HepG2 (cell line): ENCODE measurements at regions not wholly inside any gene's neighbourhood (a gene's known extent, or its start where the extent isn't known, plus 50 kb on each side); places are given as distances from the start of the nearest gene placed in this dataset.

Source experiments
- ARID5B ChIP-seq: IDR thresholded peaks from 2 replicates; pipeline ENCODE4 v1.4.0; 2020; ENCODE audit warnings: mild to moderate bottlenecking, missing genetic modification reagents
- ATRX ChIP-seq: sonication (generic); formaldehyde crosslinking; IDR thresholded peaks from 2 replicates; pipeline ENCODE4 v1.4.0; 2020; ENCODE audit warnings: missing genetic modification reagents, borderline replicate concordance
- CHD2 ChIP-seq: IDR thresholded peaks from 2 replicates; pipeline ENCODE4 v1.6.1; 2011; ENCODE audit warnings: low read depth, low read length, improper control_type of control experiment
- EP300 ChIP-seq, 3 experiments: sonication (generic) in 1 of 3; formaldehyde crosslinking in 1 of 3; IDR thresholded peaks; 2 replicates each; pipeline versions ENCODE4 v1.5.1 to v1.6.1; 2011 to 2020; ENCODE audit warnings: low read depth in 2 of 3, low read length in 2 of 3, borderline replicate concordance in 1 of 3, improper control_type of control experiment in 1 of 3, mild to moderate bottlenecking in 1 of 3, missing genetic modification reagents in 1 of 3, moderate library complexity in 1 of 3
- MXD1 ChIP-seq: sonication (generic); formaldehyde crosslinking; IDR thresholded peaks from 2 replicates; pipeline ENCODE4 v1.4.0; 2020; ENCODE audit warnings: mild to moderate bottlenecking, missing genetic modification reagents
- RXRB ChIP-seq: IDR thresholded peaks from 2 replicates; pipeline ENCODE4 v1.6.1; 2016; ENCODE audit warnings: borderline replicate concordance, missing genetic modification reagents, missing compliant biosample characterization
- SALL1 ChIP-seq: sonication (generic); formaldehyde crosslinking; IDR thresholded peaks from 2 replicates; pipeline ENCODE4 v1.8.0; 2022; ENCODE audit warnings: mild to moderate bottlenecking, missing genetic modification reagents
- SIN3B ChIP-seq: fragments of 150-350 bp; IDR thresholded peaks from 2 replicates; pipeline ENCODE4 v1.6.1; 2014; ENCODE audit warnings: low read length
- SIX4 ChIP-seq: sonication (generic); formaldehyde crosslinking; IDR thresholded peaks from 2 replicates; pipeline ENCODE4 v1.4.0; 2020; ENCODE audit warnings: missing genetic modification reagents
- TRIM22 ChIP-seq: fragments of 450-650 bp; IDR thresholded peaks from 2 replicates; pipeline ENCODE4 v1.6.1; 2017
- ZNF564 ChIP-seq: sonication (generic); formaldehyde crosslinking; IDR thresholded peaks from 2 replicates; pipeline ENCODE4 v1.8.1; 2023; ENCODE audit warnings: mild to moderate bottlenecking, missing genetic modification reagents
- ZNF580 ChIP-seq: IDR thresholded peaks from 2 replicates; pipeline ENCODE4 v1.6.1; 2016; ENCODE audit warnings: low read depth, borderline replicate concordance
- ZNF629 ChIP-seq: sonication (generic); formaldehyde crosslinking; conservative IDR thresholded peaks from 2 replicates; pipeline ENCODE4 v1.5.0; 2020; ENCODE audit warnings: missing genetic modification reagents
- ZNF674 ChIP-seq: sonication (generic); formaldehyde crosslinking; IDR thresholded peaks from 2 replicates; pipeline ENCODE4 v1.5.0; 2020; ENCODE audit warnings: low read depth, mild to moderate bottlenecking, missing genetic modification reagents
- ZNF775 ChIP-seq: sonication (generic); formaldehyde crosslinking; IDR thresholded peaks from 2 replicates; pipeline ENCODE4 v1.4.0; 2020; ENCODE audit warnings: missing genetic modification reagents, mild to moderate bottlenecking, moderate library complexity, borderline replicate concordance
- TF ChIP-seq, protein P1 (sequence below): sonication (generic); formaldehyde crosslinking; IDR thresholded peaks from 2 replicates; pipeline ENCODE4 v1.4.0; 2020; ENCODE audit warnings: mild to moderate bottlenecking, missing genetic modification reagents
- TF ChIP-seq, protein P2 (sequence below): sonication (generic); formaldehyde crosslinking; IDR thresholded peaks from 2 replicates; pipeline ENCODE4 v1.5.0; 2020; ENCODE audit warnings: mild to moderate bottlenecking, missing genetic modification reagents

DNA sequence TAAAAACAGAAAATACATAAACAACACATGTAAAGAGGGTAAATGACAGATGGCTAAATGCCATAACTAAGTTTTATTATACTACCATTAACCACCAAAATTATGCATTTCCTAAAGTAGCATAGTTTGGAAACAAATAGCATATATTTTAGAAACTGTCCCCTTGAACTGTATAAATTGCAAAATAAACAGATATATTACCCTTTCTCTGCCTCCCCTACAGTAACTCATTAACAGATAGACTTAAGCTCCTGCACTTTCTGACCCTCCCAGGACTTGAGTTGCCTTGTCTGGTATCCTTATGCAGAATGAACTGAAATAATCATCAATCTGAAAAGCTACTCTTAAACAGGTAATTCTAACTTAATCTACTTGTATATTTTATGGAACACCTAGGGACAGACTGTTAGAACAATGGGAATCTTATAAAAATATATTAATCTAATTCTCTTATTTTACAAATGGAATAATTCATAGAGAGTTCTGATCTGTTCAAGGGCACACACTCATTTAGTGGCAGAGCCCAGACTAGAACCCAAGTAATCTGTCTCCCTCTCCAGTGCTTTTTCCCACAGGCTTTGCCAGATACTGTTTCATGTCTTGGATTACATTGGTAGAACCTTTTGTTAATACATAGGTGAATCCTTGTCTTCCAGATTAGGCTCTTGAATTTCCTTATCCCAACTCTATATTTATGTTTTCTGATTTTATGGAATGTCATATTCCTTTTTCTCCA lies 50.6 kb upstream of the LOC128125822 start (continued):
- no peak for TF ChIP-seq ZNF775 (CRISPR knock-in tag)
- no peak for TF ChIP-seq ATRX (CRISPR knock-in tag)
- no peak for TF ChIP-seq MXD1
- TF ChIP-seq CHD2: no peak
- no peak for TF ChIP-seq ZNF674
- no peak for TF ChIP-seq ZNF629 (CRISPR knock-in tag)
- peak; percentile 53; the same call in 1 of the 2 replicates for TF ChIP-seq ARID5B (CRISPR knock-in tag)
- TF ChIP-seq TRIM22: no peak
- TF ChIP-seq, protein P1, sequence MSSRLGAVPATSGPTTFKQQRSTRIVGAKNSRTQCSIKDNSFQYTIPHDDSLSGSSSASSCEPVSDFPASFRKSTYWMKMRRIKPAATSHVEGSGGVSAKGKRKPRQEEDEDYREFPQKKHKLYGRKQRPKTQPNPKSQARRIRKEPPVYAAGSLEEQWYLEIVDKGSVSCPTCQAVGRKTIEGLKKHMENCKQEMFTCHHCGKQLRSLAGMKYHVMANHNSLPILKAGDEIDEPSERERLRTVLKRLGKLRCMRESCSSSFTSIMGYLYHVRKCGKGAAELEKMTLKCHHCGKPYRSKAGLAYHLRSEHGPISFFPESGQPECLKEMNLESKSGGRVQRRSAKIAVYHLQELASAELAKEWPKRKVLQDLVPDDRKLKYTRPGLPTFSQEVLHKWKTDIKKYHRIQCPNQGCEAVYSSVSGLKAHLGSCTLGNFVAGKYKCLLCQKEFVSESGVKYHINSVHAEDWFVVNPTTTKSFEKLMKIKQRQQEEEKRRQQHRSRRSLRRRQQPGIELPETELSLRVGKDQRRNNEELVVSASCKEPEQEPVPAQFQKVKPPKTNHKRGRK: no peak
- TF ChIP-seq, protein P2, sequence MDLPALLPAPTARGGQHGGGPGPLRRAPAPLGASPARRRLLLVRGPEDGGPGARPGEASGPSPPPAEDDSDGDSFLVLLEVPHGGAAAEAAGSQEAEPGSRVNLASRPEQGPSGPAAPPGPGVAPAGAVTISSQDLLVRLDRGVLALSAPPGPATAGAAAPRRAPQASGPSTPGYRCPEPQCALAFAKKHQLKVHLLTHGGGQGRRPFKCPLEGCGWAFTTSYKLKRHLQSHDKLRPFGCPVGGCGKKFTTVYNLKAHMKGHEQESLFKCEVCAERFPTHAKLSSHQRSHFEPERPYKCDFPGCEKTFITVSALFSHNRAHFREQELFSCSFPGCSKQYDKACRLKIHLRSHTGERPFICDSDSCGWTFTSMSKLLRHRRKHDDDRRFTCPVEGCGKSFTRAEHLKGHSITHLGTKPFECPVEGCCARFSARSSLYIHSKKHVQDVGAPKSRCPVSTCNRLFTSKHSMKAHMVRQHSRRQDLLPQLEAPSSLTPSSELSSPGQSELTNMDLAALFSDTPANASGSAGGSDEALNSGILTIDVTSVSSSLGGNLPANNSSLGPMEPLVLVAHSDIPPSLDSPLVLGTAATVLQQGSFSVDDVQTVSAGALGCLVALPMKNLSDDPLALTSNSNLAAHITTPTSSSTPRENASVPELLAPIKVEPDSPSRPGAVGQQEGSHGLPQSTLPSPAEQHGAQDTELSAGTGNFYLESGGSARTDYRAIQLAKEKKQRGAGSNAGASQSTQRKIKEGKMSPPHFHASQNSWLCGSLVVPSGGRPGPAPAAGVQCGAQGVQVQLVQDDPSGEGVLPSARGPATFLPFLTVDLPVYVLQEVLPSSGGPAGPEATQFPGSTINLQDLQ (CRISPR knock-in tag): no peak
- TF ChIP-seq RXRB (CRISPR knock-in tag): no peak; the same call in 1 of the 2 replicates
- TF ChIP-seq SALL1 (CRISPR knock-in tag): peak; percentile 15; the same call in 1 of the 2 replicates
- TF ChIP-seq SIX4 (CRISPR knock-in tag): peak; percentile 8; the same call in 1 of the 2 replicates
- TF ChIP-seq SIN3B: no peak
- no peak for TF ChIP-seq ZNF580 (CRISPR knock-in tag)
- TF ChIP-seq EP300 (IDR thresholded peaks at IDR 0.05; ENCODE audit: low read depth in 2 of 2, low read length in 2 of 2): peak in 1 of 2 experiments; percentile 66; a peak in 2 of 4 replicates
- no peak for TF ChIP-seq EP300 (CRISPR knock-in tag; IDR thresholded peaks at IDR 0.05; ENCODE audit: borderline replicate concordance)
- no peak for TF ChIP-seq ZNF564 (CRISPR knock-in tag)
